ENCODE measurements at regions not wholly inside any gene's neighbourhood (a gene's known extent, or its start where the extent isn't known, plus 50 kb on each side); places are given as distances from the start of the nearest gene placed in this dataset.

DNA sequence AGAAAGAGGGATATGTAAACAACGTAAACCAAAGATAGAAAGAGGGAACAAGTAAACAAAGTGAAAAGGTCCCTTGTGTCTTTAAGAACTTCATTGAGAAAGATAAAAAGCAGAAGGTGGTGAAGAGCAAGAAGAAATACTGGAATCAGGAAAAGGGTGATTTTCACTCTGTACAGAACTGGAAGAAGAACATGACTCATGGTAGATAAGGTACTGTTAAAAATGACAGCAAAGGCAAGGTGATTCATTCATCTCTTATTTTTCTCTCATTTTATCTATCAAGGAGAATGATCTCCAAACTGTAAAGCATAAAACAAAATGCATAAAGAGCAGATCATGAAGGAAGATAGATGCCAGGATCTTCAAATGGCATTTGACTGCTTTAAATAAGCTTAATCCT lies 724.6 kb upstream of the CELF4 start:
- intact Hi-C loops (cut with micrococcal nuclease; ENCODE audit: unreplicated experiment) = no loop called here
- H3K4me1 ChIP-seq (ENCODE audit: insufficient read depth, low read length, poor library complexity, severe bottlenecking) = no peaks in the 10 kb centered on the region
- no peaks in the 10 kb centered on the region for H3K79me2 ChIP-seq (ENCODE audit: insufficient read depth, low read depth, low read length)
- DNase-seq (ENCODE audit: low spot score) = no peak
- no peak for TF ChIP-seq EZH2phosphoT487 (IDR thresholded peaks at IDR 0.05; ENCODE audit: borderline replicate concordance, low read depth, low read length)
- TF ChIP-seq, protein P1, sequence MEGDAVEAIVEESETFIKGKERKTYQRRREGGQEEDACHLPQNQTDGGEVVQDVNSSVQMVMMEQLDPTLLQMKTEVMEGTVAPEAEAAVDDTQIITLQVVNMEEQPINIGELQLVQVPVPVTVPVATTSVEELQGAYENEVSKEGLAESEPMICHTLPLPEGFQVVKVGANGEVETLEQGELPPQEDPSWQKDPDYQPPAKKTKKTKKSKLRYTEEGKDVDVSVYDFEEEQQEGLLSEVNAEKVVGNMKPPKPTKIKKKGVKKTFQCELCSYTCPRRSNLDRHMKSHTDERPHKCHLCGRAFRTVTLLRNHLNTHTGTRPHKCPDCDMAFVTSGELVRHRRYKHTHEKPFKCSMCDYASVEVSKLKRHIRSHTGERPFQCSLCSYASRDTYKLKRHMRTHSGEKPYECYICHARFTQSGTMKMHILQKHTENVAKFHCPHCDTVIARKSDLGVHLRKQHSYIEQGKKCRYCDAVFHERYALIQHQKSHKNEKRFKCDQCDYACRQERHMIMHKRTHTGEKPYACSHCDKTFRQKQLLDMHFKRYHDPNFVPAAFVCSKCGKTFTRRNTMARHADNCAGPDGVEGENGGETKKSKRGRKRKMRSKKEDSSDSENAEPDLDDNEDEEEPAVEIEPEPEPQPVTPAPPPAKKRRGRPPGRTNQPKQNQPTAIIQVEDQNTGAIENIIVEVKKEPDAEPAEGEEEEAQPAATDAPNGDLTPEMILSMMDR (conservative IDR thresholded peaks at IDR 0.05; ENCODE audit: low read length) = no peak
- H3K4me2 ChIP-seq (ENCODE audit: low read length) = no peak overlapping the region
- no TSS peak for BruUV-seq (replicated peaks)
- POLR2A ChIA-PET = interaction anchor here (0.6 kb wide), 1 partner anchor 295 kb away, joined by 5 read pairs; no protein-coding TSS in a partner anchor
- no peak overlapping the region for H2AFZ ChIP-seq (ENCODE audit: low read length)
- no peak overlapping the region for H3K27ac ChIP-seq (ENCODE audit: low read depth, low read length, poor library complexity, severe bottlenecking)
- no peaks in the 10 kb centered on the region for H3K9me2 ChIP-seq (ENCODE audit: insufficient read depth, low read length)
- H3K4me3 ChIP-seq (ENCODE audit: low read depth, low read length, poor library complexity, severe bottlenecking) = no peak overlapping the region
- no peaks in the 10 kb centered on the region for H4K20me1 ChIP-seq (ENCODE audit: insufficient read depth, low read length)
- H3K36me3 ChIP-seq (ENCODE audit: insufficient read depth, low read length) = no peaks in the 10 kb centered on the region
- no peaks in the 10 kb centered on the region for H3K9me3 ChIP-seq (ENCODE audit: low read length)
- CTCF ChIA-PET (ENCODE audit: unreplicated experiment) = no interaction called here

DNA sequence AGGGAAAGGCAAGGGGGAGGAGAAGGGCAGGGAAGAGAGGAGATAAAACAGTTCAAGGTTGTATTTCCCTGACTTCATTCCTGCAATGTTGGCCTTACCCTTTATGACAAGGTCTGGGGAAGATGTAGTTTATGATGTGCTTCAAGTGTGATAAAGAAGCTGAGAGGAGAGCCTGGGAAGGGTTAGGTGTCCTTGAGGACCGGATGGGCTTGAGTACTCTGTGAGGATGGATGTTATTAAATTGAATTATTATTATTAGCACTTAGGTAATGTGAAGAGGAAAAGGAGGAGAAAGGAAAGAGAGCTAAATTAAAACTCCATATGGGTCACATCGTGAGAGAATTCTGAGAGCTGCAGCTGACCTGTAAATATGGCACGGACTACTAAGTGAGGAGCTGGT lies 719.4 kb upstream of the CELF4 start:
- ChIA-PET POLR2A (no interaction called here), CTCF (ENCODE audit: unreplicated experiment) (no interaction called here)
- DNase-seq (ENCODE audit: low spot score) = no peak
- Histone ChIP-seq H3K4me1 (ENCODE audit: insufficient read depth, low read length, poor library complexity, severe bottlenecking) (no peaks in the 10 kb centered on the region), H4K20me1 (ENCODE audit: insufficient read depth, low read length) (no peaks in the 10 kb centered on the region), H3K4me2 (ENCODE audit: low read length) (no peak overlapping the region), H2AFZ (ENCODE audit: low read length) (no peak overlapping the region), H3K9me2 (ENCODE audit: insufficient read depth, low read length) (no peaks in the 10 kb centered on the region), H3K27ac (ENCODE audit: low read depth, low read length, poor library complexity, severe bottlenecking) (no peak overlapping the region), H3K79me2 (ENCODE audit: insufficient read depth, low read depth, low read length) (no peaks in the 10 kb centered on the region), H3K9me3 (ENCODE audit: low read length) (no peaks in the 10 kb centered on the region), H3K4me3 (ENCODE audit: low read depth, low read length, poor library complexity, severe bottlenecking) (no peak overlapping the region), H3K36me3 (ENCODE audit: insufficient read depth, low read length) (no peaks in the 10 kb centered on the region)
- intact Hi-C loops (cut with micrococcal nuclease; ENCODE audit: unreplicated experiment) = no loop called here
- no TSS peak for BruUV-seq (replicated peaks)
- TF ChIP-seq, protein P1 (conservative IDR thresholded peaks at IDR 0.05; ENCODE audit: low read length) = no peak
- no peak for TF ChIP-seq EZH2phosphoT487 (IDR thresholded peaks at IDR 0.05; ENCODE audit: borderline replicate concordance, low read depth, low read length)

DNA sequence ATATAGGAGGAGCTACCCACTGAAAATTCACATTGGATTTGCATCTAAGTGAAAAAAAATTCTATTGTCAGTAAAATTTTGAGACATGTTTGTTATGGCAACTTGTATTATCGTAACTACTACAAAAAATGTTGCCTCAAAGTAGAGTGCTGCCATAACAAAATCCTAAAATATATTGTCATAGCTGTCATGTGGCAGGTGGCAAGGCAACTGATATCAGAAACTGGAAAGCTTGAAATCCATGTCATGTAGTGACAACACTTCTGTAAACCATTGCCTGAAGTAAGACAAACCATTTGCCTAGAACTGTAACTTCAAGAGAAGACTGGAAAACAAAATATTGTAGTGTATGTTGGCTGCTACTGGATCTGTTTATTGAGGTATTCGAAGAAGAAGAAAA lies 697.5 kb upstream of the CELF4 start:
- TF ChIP-seq EZH2phosphoT487 (IDR thresholded peaks at IDR 0.05; ENCODE audit: borderline replicate concordance, low read depth, low read length) = no peak
- TF ChIP-seq, protein P1 (conservative IDR thresholded peaks at IDR 0.05; ENCODE audit: low read length) = no peak
- no peak overlapping the region for H2AFZ ChIP-seq (ENCODE audit: low read length)
- H4K20me1 ChIP-seq (ENCODE audit: insufficient read depth, low read length) = no peaks in the 10 kb centered on the region
- no peak for DNase-seq (ENCODE audit: low spot score)
- H3K4me2 ChIP-seq (ENCODE audit: low read length) = no peak overlapping the region
- intact Hi-C loops (cut with micrococcal nuclease; ENCODE audit: unreplicated experiment) = no loop called here
- no peaks in the 10 kb centered on the region for H3K9me2 ChIP-seq (ENCODE audit: insufficient read depth, low read length)
- CTCF ChIA-PET (ENCODE audit: unreplicated experiment) = no interaction called here
- H3K79me2 ChIP-seq (ENCODE audit: insufficient read depth, low read depth, low read length) = no peaks in the 10 kb centered on the region
- no peak overlapping the region for H3K4me3 ChIP-seq (ENCODE audit: low read depth, low read length, poor library complexity, severe bottlenecking)
- BruUV-seq (replicated peaks) = no TSS peak
- no peaks in the 10 kb centered on the region for H3K4me1 ChIP-seq (ENCODE audit: insufficient read depth, low read length, poor library complexity, severe bottlenecking)
- POLR2A ChIA-PET = no interaction called here
- no peak overlapping the region for H3K27ac ChIP-seq (ENCODE audit: low read depth, low read length, poor library complexity, severe bottlenecking)
- H3K36me3 ChIP-seq (ENCODE audit: insufficient read depth, low read length) = no peaks in the 10 kb centered on the region
- no peaks in the 10 kb centered on the region for H3K9me3 ChIP-seq (ENCODE audit: low read length)
